ENCODE measurements at regions not wholly inside any gene's neighbourhood (a gene's known extent, or its start where the extent isn't known, plus 50 kb on each side); places are given as distances from the start of the nearest gene placed in this dataset.

GRCh38 chr15:69751566-69751965, 298.9 kb downstream of the RPLP1 start:
- TF ChIP-seq POLR2AphosphoS5 (IDR thresholded peaks at IDR 0.05): no peak
- TF ChIP-seq POLR2A (IDR thresholded peaks at IDR 0.05): no peak
- no peak for TF ChIP-seq CTCF (IDR thresholded peaks at IDR 0.05)

Data from prostate gland (tissue), 2 donors.